ENCODE measurements at regions not wholly inside any gene's neighbourhood (a gene's known extent, or its start where the extent isn't known, plus 50 kb on each side); places are given as distances from the start of the nearest gene placed in this dataset.

DNA sequence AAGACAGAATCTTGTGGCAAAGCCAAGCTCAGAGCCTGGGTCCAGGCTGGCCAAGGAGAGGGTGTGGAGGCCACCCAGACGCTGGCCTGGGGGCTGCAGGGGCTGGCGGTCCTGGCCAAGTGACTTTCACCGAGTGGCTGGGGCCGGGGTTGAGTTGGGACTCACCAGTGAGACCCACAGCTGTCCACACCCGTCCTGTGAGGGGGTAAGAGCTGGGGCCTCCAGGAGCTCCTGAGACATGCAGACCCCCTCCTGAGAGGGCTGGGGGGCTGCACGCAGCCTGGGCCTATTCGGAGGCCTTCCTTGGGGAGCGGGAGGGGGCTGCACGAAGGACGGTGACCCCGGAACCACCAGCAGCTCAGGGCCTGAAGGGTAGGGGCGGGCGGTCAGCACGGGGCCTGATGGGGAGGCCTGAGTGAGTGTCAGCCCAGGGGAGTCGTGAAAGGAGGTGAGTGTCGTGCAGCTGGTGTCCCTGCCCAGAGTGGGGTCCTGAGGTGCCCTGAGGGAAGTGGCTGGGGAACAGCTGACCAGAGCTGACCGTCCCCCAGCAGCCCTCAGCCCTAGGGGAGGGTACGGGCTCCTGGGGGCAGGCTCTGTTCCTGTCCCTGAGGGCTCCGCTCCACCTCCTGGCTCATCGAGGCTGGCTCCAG, 100.9 kb downstream of the FOXL3 start:
- Mint-ChIP-seq H3K4me3 (ENCODE audit: unreplicated experiment) (no peak overlapping the region), H3K4me1 (ENCODE audit: insufficient read depth, unreplicated experiment) (no peaks in the 10 kb centered on the region), H3K36me3 (ENCODE audit: insufficient read depth, unreplicated experiment) (peaks cover 12% of the 10 kb centered on the region), H3K9me3 (ENCODE audit: unreplicated experiment) (peaks cover 3% of the 10 kb centered on the region), H3K27me3 (ENCODE audit: insufficient read depth, unreplicated experiment) (peaks cover 5% of the 10 kb centered on the region), H3K27ac (ENCODE audit: low read depth, unreplicated experiment) (no peak overlapping the region)
- intact Hi-C loops (cut with micrococcal nuclease), result no loop called here
- ChIA-PET POLR2A (no interaction called here), CTCF (interaction anchor here (0.5 kb wide), 1 partner anchor 40 kb away, joined by 4 read pairs; no protein-coding TSS in a partner anchor)
- no TSS peak for BruUV-seq (replicated peaks)
- no peak for DNase-seq (ENCODE audit: unreplicated experiment)
- no peak for TF ChIP-seq CTCF (IDR thresholded peaks at IDR 0.05; ENCODE audit: unreplicated experiment)

DNA sequence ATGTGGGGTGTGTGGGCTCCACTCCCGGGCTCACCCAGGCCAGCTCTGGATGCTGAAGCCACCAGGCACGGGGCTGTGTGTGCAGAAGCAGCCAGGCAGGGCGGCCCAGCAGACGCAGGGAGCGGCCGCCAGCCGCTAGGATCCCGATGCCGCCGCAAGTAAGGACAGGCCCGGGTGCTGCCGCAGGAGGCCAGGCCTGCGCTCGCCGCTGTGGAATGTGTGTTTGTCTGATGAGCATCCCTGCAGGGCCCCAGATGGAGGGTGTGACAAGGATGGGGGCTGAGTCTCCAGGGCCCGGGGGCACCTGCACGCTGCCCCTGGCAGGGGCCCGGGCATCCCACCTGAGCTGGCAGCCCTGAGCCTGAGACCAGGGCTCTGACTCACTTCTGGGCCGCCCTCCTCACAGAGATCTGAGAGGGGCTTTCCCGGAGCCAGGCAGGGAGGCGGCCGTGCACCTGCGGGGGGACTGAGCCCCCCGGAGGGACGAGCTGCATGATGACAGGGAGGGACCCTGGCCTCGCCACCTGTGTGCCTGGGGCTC, 101.5 kb downstream of the FOXL3 start:
- Mint-ChIP-seq H3K4me3 (ENCODE audit: unreplicated experiment) (no peak overlapping the region), H3K9me3 (ENCODE audit: unreplicated experiment) (peaks cover 9% of the 10 kb centered on the region), H3K27me3 (ENCODE audit: insufficient read depth, unreplicated experiment) (peaks cover 11% of the 10 kb centered on the region), H3K4me1 (ENCODE audit: insufficient read depth, unreplicated experiment) (no peaks in the 10 kb centered on the region), H3K36me3 (ENCODE audit: insufficient read depth, unreplicated experiment) (peaks cover 7% of the 10 kb centered on the region), H3K27ac (ENCODE audit: low read depth, unreplicated experiment) (no peak overlapping the region)
- DNase-seq (ENCODE audit: unreplicated experiment), result no peak
- ChIA-PET POLR2A (no interaction called here), CTCF (interaction anchor here (0.5 to 0.6 kb wide), 2 partner anchors 40 to 340 kb away, joined by 4 read pairs; no protein-coding TSS in a partner anchor)
- BruUV-seq (replicated peaks), result no TSS peak
- TF ChIP-seq CTCF (IDR thresholded peaks at IDR 0.05; ENCODE audit: unreplicated experiment), result no peak
- intact Hi-C loops (cut with micrococcal nuclease), result no loop called here

- Mint-ChIP-seq H3K27ac (ENCODE audit: low read depth, unreplicated experiment) (no peak overlapping the region), H3K36me3 (ENCODE audit: insufficient read depth, unreplicated experiment) (peaks cover 6% of the 10 kb centered on the region), H3K4me1 (ENCODE audit: insufficient read depth, unreplicated experiment) (no peaks in the 10 kb centered on the region), H3K4me3 (ENCODE audit: unreplicated experiment) (no peak overlapping the region), H3K27me3 (ENCODE audit: insufficient read depth, unreplicated experiment) (peaks cover 16% of the 10 kb centered on the region), H3K9me3 (ENCODE audit: unreplicated experiment) (peaks cover 15% of the 10 kb centered on the region)
- CTCF ChIA-PET, result interaction anchor here (0.6 kb wide), 1 partner anchor 340 kb away, joined by 4 read pairs; no protein-coding TSS in a partner anchor
- no peak for DNase-seq (ENCODE audit: unreplicated experiment)
- BruUV-seq (replicated peaks), result no TSS peak
- no peak for TF ChIP-seq CTCF (IDR thresholded peaks at IDR 0.05; ENCODE audit: unreplicated experiment)
- POLR2A ChIA-PET, result no interaction called here
- intact Hi-C loops (cut with micrococcal nuclease), result no loop called here
Measured at GRCh38 chr7:391961-392524, 102.1 kb downstream of the FOXL3 start.

DNA sequence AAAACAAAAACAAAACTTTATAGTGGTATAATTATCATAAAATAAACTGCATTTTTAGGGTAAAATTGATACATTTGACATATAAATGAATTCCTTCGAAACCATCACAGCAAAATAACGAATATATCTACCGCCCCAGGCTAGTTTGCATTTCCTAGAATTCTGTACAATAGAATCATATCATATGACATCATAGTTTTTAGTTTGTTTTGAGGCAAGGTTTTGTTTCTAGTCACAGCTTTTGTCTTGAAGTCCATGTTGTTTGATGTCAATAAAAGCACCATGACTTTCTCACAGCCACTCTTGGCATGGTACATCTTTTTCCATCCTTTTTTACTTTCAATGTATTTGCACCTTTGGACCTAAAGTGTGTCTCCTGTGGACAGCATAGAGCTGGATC, 102.9 kb downstream of the FOXL3 start:
- TF ChIP-seq CTCF (IDR thresholded peaks at IDR 0.05; ENCODE audit: unreplicated experiment), result no peak
- ChIA-PET CTCF (no interaction called here), POLR2A (no interaction called here)
- no peak overlapping the region for H3K4me3 Mint-ChIP-seq (ENCODE audit: unreplicated experiment)
- peaks cover 18% of the 10 kb centered on the region for H3K9me3 Mint-ChIP-seq (ENCODE audit: unreplicated experiment)
- DNase-seq (ENCODE audit: unreplicated experiment), result no peak
- H3K4me1 Mint-ChIP-seq (ENCODE audit: insufficient read depth, unreplicated experiment), result no peaks in the 10 kb centered on the region
- peaks cover 6% of the 10 kb centered on the region for H3K36me3 Mint-ChIP-seq (ENCODE audit: insufficient read depth, unreplicated experiment)
- no peak overlapping the region for H3K27ac Mint-ChIP-seq (ENCODE audit: low read depth, unreplicated experiment)
- intact Hi-C loops (cut with micrococcal nuclease), result no loop called here
- peaks cover 18% of the 10 kb centered on the region for H3K27me3 Mint-ChIP-seq (ENCODE audit: insufficient read depth, unreplicated experiment)
- no TSS peak for BruUV-seq (replicated peaks)
